Vagina (tissue), 2 donors: ENCODE measurements at regions not wholly inside any gene's neighbourhood (a gene's known extent, or its start where the extent isn't known, plus 50 kb on each side); places are given as distances from the start of the nearest gene placed in this dataset.

Experiments
- CTCF ChIP-seq, 3 experiments: fragments of 450-650 bp in 2 of 3; fragments of 200-600 bp in 1 of 3; sonication (generic) in 1 of 3; IDR thresholded peaks; one replicate each; pipeline ENCODE4 v1.5.1; 2017 to 2019; ENCODE audit warnings: antibody characterized with exemption in 3 of 3, mild to moderate bottlenecking in 2 of 3, moderate library complexity in 2 of 3
- POLR2A ChIP-seq, 2 donors: fragments of 450-650 bp; IDR thresholded peaks; one replicate each; pipeline ENCODE4 v1.6.1; 2017; ENCODE audit warnings: antibody characterized with exemption in 2 of 2, mild to moderate bottlenecking in 2 of 2, moderate library complexity in 2 of 2

- TF ChIP-seq CTCF (IDR thresholded peaks at IDR 0.05) (no peak), POLR2A (IDR thresholded peaks at IDR 0.05) (no peak)
Measured at GRCh38 chr16:60181536-60181935, 1447.4 kb upstream of the GOT2 start.
